Keratinocyte (primary cell): ENCODE measurements at regions not wholly inside any gene's neighbourhood (a gene's known extent, or its start where the extent isn't known, plus 50 kb on each side); places are given as distances from the start of the nearest gene placed in this dataset.

Source experiments
- DNase-seq: peaks from one replicate; pipeline ENCODE4 v3.0.0-alpha.2; 2011; ENCODE audit warnings: low read depth, missing footprints, low spot score
- FAIRE-seq: peaks from 2 replicates; lab custom pipeline; 2011; peaks lifted over from hg19 to GRCh38; lab: Jason Lieb, UNC
- H2AFZ ChIP-seq: 2 replicates; pipeline ENCODE4 v1.6.0; 2012; ENCODE audit warnings: low read length, control low read depth, inconsistent platforms; ENCODE audit not compliant: control insufficient read depth
- H3K27ac ChIP-seq: 2 replicates; pipeline ENCODE4 v1.5.1; 2011; ENCODE audit warnings: low read length; ENCODE audit not compliant: control insufficient read depth, insufficient read depth
- H3K27me3 ChIP-seq: 3 replicates; pipeline ENCODE4 v1.6.0; 2011; ENCODE audit warnings: low read length; ENCODE audit not compliant: control insufficient read depth, insufficient read depth; ENCODE audit errors: extremely low read depth
- H3K36me3 ChIP-seq, 2 experiments: 2 replicates in 1 of 2; 3 replicates in 1 of 2; pipeline ENCODE4 v1.5.1; 2011; ENCODE audit warnings: low read length in 2 of 2, mild to moderate bottlenecking in 1 of 2; ENCODE audit not compliant: control insufficient read depth in 2 of 2, insufficient read depth in 2 of 2; ENCODE audit errors: extremely low read depth in 1 of 2
- H3K4me1 ChIP-seq: 3 replicates; pipeline ENCODE4 v1.5.1; 2011; ENCODE audit warnings: low read length; ENCODE audit not compliant: control insufficient read depth, insufficient read depth; ENCODE audit errors: extremely low read depth
- H3K4me2 ChIP-seq: 3 replicates; pipeline ENCODE4 v1.6.0; 2011; ENCODE audit warnings: low read depth, low read length; ENCODE audit not compliant: control insufficient read depth, insufficient read depth; ENCODE audit errors: extremely low read depth
- H3K4me3 ChIP-seq, 3 experiments: fragments of 200-600 bp in 1 of 3; sonication (generic) in 1 of 3; 2 replicates in 2 of 3; 3 replicates in 1 of 3; pipeline ENCODE4 v1.5.1; 2011 to 2016; ENCODE audit warnings: low read length in 3 of 3, mild to moderate bottlenecking in 3 of 3, control low read depth in 2 of 3, inconsistent platforms in 1 of 3, low read depth in 1 of 3, mixed read lengths in 1 of 3, mixed run types in 1 of 3, moderate library complexity in 1 of 3; ENCODE audit not compliant: control insufficient read depth in 2 of 3, insufficient read depth in 2 of 3; ENCODE audit errors: extremely low read depth in 1 of 3
- H3K79me2 ChIP-seq: 2 replicates; pipeline ENCODE4 v1.6.0; 2012; ENCODE audit warnings: low read length; ENCODE audit not compliant: control insufficient read depth, insufficient read depth
- H3K9ac ChIP-seq: 3 replicates; pipeline ENCODE4 v1.6.0; 2011; ENCODE audit warnings: low read length; ENCODE audit not compliant: control insufficient read depth, insufficient read depth; ENCODE audit errors: extremely low read depth
- H3K9me1 ChIP-seq: 3 replicates; pipeline ENCODE4 v1.6.0; 2011; ENCODE audit warnings: low read length; ENCODE audit not compliant: control insufficient read depth, insufficient read depth; ENCODE audit errors: extremely low read depth
- H3K9me3 ChIP-seq: 2 replicates; pipeline ENCODE4 v1.5.1; 2012; ENCODE audit warnings: low read depth, low read length; ENCODE audit not compliant: control insufficient read depth
- H4K20me1 ChIP-seq: 3 replicates; pipeline ENCODE4 v1.6.0; 2011; ENCODE audit warnings: low read length; ENCODE audit not compliant: control insufficient read depth, insufficient read depth; ENCODE audit errors: extremely low read depth
- CTCF ChIP-seq, 3 experiments: IDR thresholded peaks in 1 of 3; conservative IDR thresholded peaks in 1 of 3; optimal IDR thresholded peaks in 1 of 3; 2 replicates in 2 of 3; 3 replicates in 1 of 3; pipeline versions ENCODE3 to v1.5.1; 2011; ENCODE audit warnings: low read length in 3 of 3, mild to moderate bottlenecking in 3 of 3, moderate library complexity in 2 of 3, control low read depth in 1 of 3, inconsistent platforms in 1 of 3; ENCODE audit not compliant: insufficient read depth in 2 of 3; ENCODE audit errors: extremely low read depth in 1 of 3
- EZH2 ChIP-seq: IDR thresholded peaks from one replicate; pipeline ENCODE4 v1.6.1; 2012; ENCODE audit warnings: inconsistent platforms, mild to moderate bottlenecking, low read length, moderate library complexity
- dilution Hi-C: fragments of 300-500 bp; cut with MboI; formaldehyde crosslinking; loops from one replicate; pipeline ENCODE4 v1.7.0; 2020; ENCODE audit warnings: low sequenced_read_pairs; ENCODE audit not compliant: extremely low pct_ligation_motif_present

- Histone ChIP-seq H3K9me3 (no peaks in the 10 kb centered on the region), H4K20me1 (no peaks in the 10 kb centered on the region), H3K4me3 (no peak overlapping the region), H2AFZ (no peak overlapping the region), H3K36me3 (no peaks in the 10 kb centered on the region), H3K4me1 (no peaks in the 10 kb centered on the region), H3K27ac (no peak overlapping the region), H3K9me1 (no peaks in the 10 kb centered on the region), H3K4me2 (no peak overlapping the region), H3K27me3 (no peaks in the 10 kb centered on the region), H3K79me2 (no peaks in the 10 kb centered on the region), H3K9ac (no peak overlapping the region)
- FAIRE-seq = no peak
- TF ChIP-seq EZH2 = no peak
- dilution Hi-C loops = no loop called here
- DNase-seq = no peak
Observed at GRCh38 chr1:105294838-105295237, 1545.1 kb downstream of the AMY1C start.

GRCh38 chr1:105310063-105310462 lies 1560.4 kb downstream of the AMY1C start:
- no peaks in the 10 kb centered on the region for H3K4me1 ChIP-seq
- no peaks in the 10 kb centered on the region for H3K79me2 ChIP-seq
- DNase-seq (no peak), FAIRE-seq (no peak)
- dilution Hi-C loops = no loop called here
- H4K20me1 ChIP-seq = no peaks in the 10 kb centered on the region
- H3K4me2 ChIP-seq = no peak overlapping the region
- no peaks in the 10 kb centered on the region for H3K9me1 ChIP-seq
- H3K27me3 ChIP-seq = no peaks in the 10 kb centered on the region
- no peaks in the 10 kb centered on the region for H3K9me3 ChIP-seq
- H3K9ac ChIP-seq = no peak overlapping the region
- H2AFZ ChIP-seq = no peak overlapping the region
- no peaks in the 10 kb centered on the region for H3K36me3 ChIP-seq
- H3K27ac ChIP-seq = no peak overlapping the region
- TF ChIP-seq EZH2 (no peak), CTCF (optimal IDR thresholded peaks at IDR 0.05 in 1 of 3, IDR thresholded peaks at IDR 0.05 in 1 of 3, conservative IDR thresholded peaks at IDR 0.05 in 1 of 3; ENCODE audit: extremely low read depth in 1 of 3, insufficient read depth in 2 of 3, low read length in 3 of 3) (no peak)
- H3K4me3 ChIP-seq = no peak overlapping the region

- Histone ChIP-seq H3K27ac (no peak overlapping the region), H3K4me1 (no peaks in the 10 kb centered on the region), H3K9me3 (no peaks in the 10 kb centered on the region), H3K4me3 (no peak overlapping the region), H4K20me1 (no peaks in the 10 kb centered on the region), H3K4me2 (no peak overlapping the region), H3K27me3 (no peaks in the 10 kb centered on the region), H3K9me1 (no peaks in the 10 kb centered on the region), H3K79me2 (no peaks in the 10 kb centered on the region), H2AFZ (no peak overlapping the region), H3K9ac (no peak overlapping the region), H3K36me3 (no peaks in the 10 kb centered on the region)
- DNase-seq (no peak), FAIRE-seq (no peak)
- TF ChIP-seq CTCF (optimal IDR thresholded peaks at IDR 0.05 in 1 of 3, IDR thresholded peaks at IDR 0.05 in 1 of 3, conservative IDR thresholded peaks at IDR 0.05 in 1 of 3; ENCODE audit: extremely low read depth in 1 of 3, insufficient read depth in 2 of 3, low read length in 3 of 3) (no peak), EZH2 (no peak)
- dilution Hi-C loops = no loop called here
Observed at GRCh38 chr1:105317976-105318375, 1568.3 kb downstream of the AMY1C start.
